PC-3 (cell line): ENCODE measurements at regions not wholly inside any gene's neighbourhood (a gene's known extent, or its start where the extent isn't known, plus 50 kb on each side); places are given as distances from the start of the nearest gene placed in this dataset.
"Not testable (repeated sequence)": the region's sequence is repeated elsewhere in the genome, so short reads cannot be mapped to it uniquely, and the experiment has no call there.

Source experiments
- ATAC-seq: fragments of 200-7000 bp; cut with Tn5 transposase; 2 replicates; pipeline ENCODE4 v1.9.1; 2020; ENCODE audit warnings: mild to moderate bottlenecking, moderate library complexity
- BruUV-seq: library from RNA; stranded (reverse); fragments of 400-500 nt; replicated peaks from 2 replicates; lab custom pipeline; 2021; lab: Mats Ljungman, UMichigan
- CTCF ChIA-PET: fragments of 300-600 bp; sonication (Branson Sonifier 250); formaldehyde crosslinking; loops from one replicate; lab custom pipeline; 2022; ENCODE audit warnings: antibody characterized with exemption; lab: Charles Lee
- POLR2A ChIA-PET: fragments of 300-600 bp; sonication (Branson Sonifier 250); formaldehyde crosslinking; loops from one replicate; lab custom pipeline; 2022; ENCODE audit warnings: antibody characterized with exemption; ENCODE audit not compliant: unreplicated experiment; lab: Charles Lee
- DNase-seq: peaks from one replicate; pipeline ENCODE4 v3.0.0-alpha.2; 2015
- H2AFZ ChIP-seq: fragments of 300-600 bp; sonication (generic); 2 replicates; pipeline ENCODE4 v1.6.0; 2016; ENCODE audit warnings: antibody characterized with exemption, low read length
- H3F3A ChIP-seq: fragments of 300-600 bp; sonication (generic); one replicate; pipeline ENCODE4 v1.6.0; 2017; ENCODE audit warnings: antibody characterized with exemption, low read length, control low read depth, mild to moderate bottlenecking; ENCODE audit not compliant: unreplicated experiment
- H3K27ac ChIP-seq: fragments of 300-600 bp; sonication (generic); 2 replicates; pipeline ENCODE4 v1.5.1; 2016; ENCODE audit warnings: mild to moderate bottlenecking, low read length
- H3K27me3 ChIP-seq: fragments of 300-600 bp; sonication (generic); 2 replicates; pipeline ENCODE4 v1.6.1; 2016; ENCODE audit warnings: low read length, mixed read lengths
- H3K36me3 ChIP-seq: fragments of 300-600 bp; sonication (generic); 2 replicates; pipeline ENCODE4 v1.6.1; 2016; ENCODE audit warnings: low read depth, mixed run types, low read length, mixed read lengths
- H3K4me1 ChIP-seq: fragments of 300-600 bp; sonication (generic); 2 replicates; pipeline ENCODE4 v1.5.1; 2016; ENCODE audit warnings: low read length; ENCODE audit not compliant: insufficient read depth
- H3K4me2 ChIP-seq: fragments of 300-600 bp; sonication (generic); 2 replicates; pipeline ENCODE4 v1.6.0; 2016; ENCODE audit warnings: low read length
- H3K4me3 ChIP-seq: fragments of 300-600 bp; sonication (generic); 2 replicates; pipeline ENCODE4 v1.5.1; 2016; ENCODE audit warnings: mild to moderate bottlenecking, low read length, mixed read lengths
- H3K79me2 ChIP-seq: fragments of 300-600 bp; sonication (generic); 2 replicates; pipeline ENCODE4 v1.6.1; 2017; ENCODE audit warnings: low read length, mixed read lengths
- H3K9ac ChIP-seq: fragments of 300-600 bp; sonication (generic); 2 replicates; pipeline ENCODE4 v1.6.0; 2016; ENCODE audit warnings: mild to moderate bottlenecking, low read length
- H3K9me2 ChIP-seq: fragments of 300-600 bp; sonication (generic); replicated peaks from 2 replicates; pipeline ENCODE4 v1.6.1; 2016; ENCODE audit warnings: mixed run types, low read length, mixed read lengths
- H3K9me3 ChIP-seq: fragments of 300-600 bp; sonication (generic); 2 replicates; pipeline ENCODE4 v1.6.1; 2016; ENCODE audit warnings: low read length, mixed read lengths
- H4K20me1 ChIP-seq: fragments of 300-600 bp; sonication (generic); 2 replicates; pipeline ENCODE4 v1.6.1; 2016; ENCODE audit warnings: low read length, mixed read lengths
- intact Hi-C: fragments of 100-400 bp; cut with micrococcal nuclease; formaldehyde crosslinking; loops from 2 replicates; pipeline ENCODE4 v1.9.0; 2023

- H3K9me3 ChIP-seq, H3K4me3 ChIP-seq, H3F3A ChIP-seq, CTCF ChIA-PET, H3K27me3 ChIP-seq, H3K4me2 ChIP-seq, H2AFZ ChIP-seq, H3K27ac ChIP-seq, ATAC-seq, POLR2A ChIA-PET, H3K79me2 ChIP-seq, H3K36me3 ChIP-seq, H3K9ac ChIP-seq, H3K9me2 ChIP-seq, intact Hi-C loops, DNase-seq, H3K4me1 ChIP-seq, BruUV-seq, H4K20me1 ChIP-seq: not testable (repeated sequence)
Measured at GRCh38 chr5:34191279-34191744, 148.3 kb upstream of the C1QTNF3 start.

- intact Hi-C loops, H3K27ac ChIP-seq, ATAC-seq, H3K4me1 ChIP-seq, H3K9ac ChIP-seq, H3F3A ChIP-seq, H3K9me3 ChIP-seq, H3K79me2 ChIP-seq, BruUV-seq, H3K9me2 ChIP-seq, CTCF ChIA-PET, H2AFZ ChIP-seq, POLR2A ChIA-PET, H3K27me3 ChIP-seq, H3K4me2 ChIP-seq, DNase-seq, H3K4me3 ChIP-seq, H4K20me1 ChIP-seq, H3K36me3 ChIP-seq: not testable (repeated sequence)
Measured at GRCh38 chr5:34192064-34192922, 149.3 kb upstream of the C1QTNF3 start.

DNA sequence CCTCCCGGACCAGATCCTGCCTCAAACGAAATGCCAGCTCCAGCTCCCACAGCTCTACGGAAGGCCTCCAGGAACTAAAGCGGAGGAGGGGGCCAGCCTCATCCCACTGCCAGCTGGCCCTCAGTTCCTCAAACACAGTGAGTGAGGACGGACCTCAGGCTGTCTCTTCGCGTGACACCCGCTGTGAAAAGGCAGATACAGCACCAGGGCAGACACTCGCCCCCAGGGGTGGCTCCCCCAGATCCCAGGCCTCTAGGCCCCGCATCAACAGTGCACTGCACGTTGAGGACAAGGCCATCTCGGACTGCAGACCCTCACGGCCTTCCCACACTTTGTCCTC, 149.9 kb upstream of the C1QTNF3 start:
- POLR2A ChIA-PET, H3K9ac ChIP-seq: not testable (repeated sequence)

GRCh38 chr5:34193297-34193696, 150.3 kb upstream of the C1QTNF3 start:
- H3K27me3 ChIP-seq, BruUV-seq, intact Hi-C loops, H3F3A ChIP-seq, H3K4me3 ChIP-seq, H2AFZ ChIP-seq, H3K9ac ChIP-seq, POLR2A ChIA-PET, CTCF ChIA-PET, H3K79me2 ChIP-seq, ATAC-seq, H3K9me3 ChIP-seq, H3K4me1 ChIP-seq, H3K36me3 ChIP-seq, H3K27ac ChIP-seq, H3K4me2 ChIP-seq, H3K9me2 ChIP-seq, H4K20me1 ChIP-seq: not testable (repeated sequence)
- peak; percentile 1 for DNase-seq

More for the DNA sequence above, 149.9 kb upstream of the C1QTNF3 start:
- H3K36me3 ChIP-seq, H3K27ac ChIP-seq, ATAC-seq, BruUV-seq, H3K27me3 ChIP-seq, CTCF ChIA-PET, H3K4me1 ChIP-seq, H4K20me1 ChIP-seq, H3K9me3 ChIP-seq, intact Hi-C loops, H2AFZ ChIP-seq, H3K79me2 ChIP-seq, H3K4me2 ChIP-seq, DNase-seq, H3F3A ChIP-seq, H3K9me2 ChIP-seq, H3K4me3 ChIP-seq: not testable (repeated sequence)

GRCh38 chr5:34193804-34194203, 150.8 kb upstream of the C1QTNF3 start:
- H3K27ac ChIP-seq, CTCF ChIA-PET, intact Hi-C loops: not testable (repeated sequence)

GRCh38 chr5:34196091-34196490, 153.1 kb upstream of the C1QTNF3 start:
- ATAC-seq, H3K36me3 ChIP-seq, H3F3A ChIP-seq, H3K27me3 ChIP-seq, DNase-seq, H3K79me2 ChIP-seq, H3K4me1 ChIP-seq, H4K20me1 ChIP-seq, intact Hi-C loops, H3K9me3 ChIP-seq, H3K27ac ChIP-seq, POLR2A ChIA-PET, BruUV-seq, CTCF ChIA-PET, H3K4me3 ChIP-seq, H3K9me2 ChIP-seq, H3K4me2 ChIP-seq, H3K9ac ChIP-seq, H2AFZ ChIP-seq: not testable (repeated sequence)

More at GRCh38 chr5:34193804-34194203, 150.8 kb upstream of the C1QTNF3 start:
- DNase-seq = peak; percentile 9
- H3F3A ChIP-seq, H3K36me3 ChIP-seq, H3K27me3 ChIP-seq, H3K4me3 ChIP-seq, POLR2A ChIA-PET, H3K9me2 ChIP-seq, H3K9me3 ChIP-seq, H3K4me1 ChIP-seq, BruUV-seq, H4K20me1 ChIP-seq, H3K9ac ChIP-seq, H2AFZ ChIP-seq, H3K79me2 ChIP-seq, H3K4me2 ChIP-seq, ATAC-seq: not testable (repeated sequence)
